ENCODE measurements at regions not wholly inside any gene's neighbourhood (a gene's known extent, or its start where the extent isn't known, plus 50 kb on each side); places are given as distances from the start of the nearest gene placed in this dataset.

- no peak for TF ChIP-seq EZH2phosphoT487 (IDR thresholded peaks at IDR 0.05)
- TF ChIP-seq EZH2 (IDR thresholded peaks at IDR 0.05) = no peak
Observed at GRCh38 chr1:195733826-195734225, 874.4 kb downstream of the KCNT2 start.

Measured in neural progenitor cell (in vitro differentiated cells).